T-helper 2 cell treated with Interferon-gamma antibody and Interleukin-4, amounts not matched to agents 100 ng/mL and 5 ng/mL, for 36 hours (primary cell): ENCODE measurements at regions not wholly inside any gene's neighbourhood (a gene's known extent, or its start where the extent isn't known, plus 50 kb on each side); places are given as distances from the start of the nearest gene placed in this dataset.

Experiments
- intact Hi-C: fragments of 100-400 bp; cut with micrococcal nuclease; formaldehyde crosslinking; loops from one replicate; pipeline ENCODE4 v1.15.1; 2023

DNA sequence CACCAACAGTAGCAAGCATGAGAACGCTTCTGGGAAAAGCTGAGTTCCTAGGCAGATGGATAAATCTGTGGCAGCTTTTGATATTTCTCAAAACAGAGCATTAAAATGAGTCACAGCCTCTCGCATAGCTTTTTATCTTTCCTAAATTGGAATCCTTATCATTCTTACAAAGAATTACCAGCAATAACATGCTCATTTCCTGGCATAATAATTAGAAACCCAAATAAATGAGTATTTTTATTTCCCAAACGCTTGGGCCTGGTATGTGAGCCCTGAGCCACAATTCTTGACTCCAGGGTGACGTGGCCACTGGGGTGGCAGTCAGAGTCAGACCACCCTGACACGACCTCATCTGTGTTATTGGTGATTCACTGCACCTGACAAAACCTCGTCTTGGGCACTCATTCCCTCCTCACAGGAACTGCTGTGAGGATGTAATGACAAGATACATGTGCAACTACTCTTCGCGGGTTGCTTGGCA, 210.7 kb downstream of the ARL4C start:
- intact Hi-C loops: loop anchor here (5.0 kb wide), 1 partner anchor 261 kb away; no protein-coding TSS in a partner anchor

DNA sequence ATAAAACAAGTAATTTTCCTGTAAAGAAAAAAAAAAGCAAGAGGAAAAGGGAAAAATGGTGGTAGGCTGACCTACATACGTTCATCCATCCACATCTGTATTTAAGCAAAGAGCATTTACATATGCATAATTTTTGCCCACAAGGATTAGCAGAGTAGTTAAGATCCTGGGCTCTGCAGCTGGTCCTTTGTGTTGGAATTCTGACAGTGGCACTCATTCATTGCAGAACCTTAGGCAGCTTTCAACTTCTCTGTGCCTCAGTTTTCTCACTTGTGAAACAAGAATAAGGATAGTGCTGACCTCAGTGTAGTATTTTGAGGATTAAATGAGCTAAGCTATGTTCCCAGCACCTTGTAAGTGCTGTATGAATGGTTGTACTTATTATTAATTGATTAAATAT, 211.3 kb downstream of the ARL4C start:
- intact Hi-C loops: loop anchor here (5.0 kb wide), 1 partner anchor 262 kb away; no protein-coding TSS in a partner anchor

DNA sequence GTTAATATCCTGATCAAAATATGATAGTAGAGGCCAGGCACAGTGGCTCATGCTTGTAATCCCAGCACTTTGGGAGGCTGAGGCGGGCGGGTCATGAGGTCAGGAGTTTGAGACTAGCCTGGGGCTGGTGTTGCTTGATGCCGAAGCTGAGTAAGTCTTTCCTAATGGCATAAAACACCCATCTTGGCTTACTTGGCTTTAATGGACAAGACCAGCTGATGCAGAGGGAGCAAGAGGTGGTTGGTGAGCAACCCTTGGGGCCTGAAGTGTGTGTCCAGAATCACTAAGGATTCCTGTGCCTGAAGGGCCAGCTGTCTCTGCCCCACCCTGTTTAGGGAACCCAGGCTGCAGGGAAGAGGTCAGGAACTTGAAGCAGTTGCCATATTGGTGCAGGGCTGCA, 217.2 kb downstream of the ARL4C start:
- intact Hi-C loops: loop anchor here (1.0 to 10.0 kb wide), 2 partner anchors 13 to 285 kb away; no protein-coding TSS in a partner anchor

DNA sequence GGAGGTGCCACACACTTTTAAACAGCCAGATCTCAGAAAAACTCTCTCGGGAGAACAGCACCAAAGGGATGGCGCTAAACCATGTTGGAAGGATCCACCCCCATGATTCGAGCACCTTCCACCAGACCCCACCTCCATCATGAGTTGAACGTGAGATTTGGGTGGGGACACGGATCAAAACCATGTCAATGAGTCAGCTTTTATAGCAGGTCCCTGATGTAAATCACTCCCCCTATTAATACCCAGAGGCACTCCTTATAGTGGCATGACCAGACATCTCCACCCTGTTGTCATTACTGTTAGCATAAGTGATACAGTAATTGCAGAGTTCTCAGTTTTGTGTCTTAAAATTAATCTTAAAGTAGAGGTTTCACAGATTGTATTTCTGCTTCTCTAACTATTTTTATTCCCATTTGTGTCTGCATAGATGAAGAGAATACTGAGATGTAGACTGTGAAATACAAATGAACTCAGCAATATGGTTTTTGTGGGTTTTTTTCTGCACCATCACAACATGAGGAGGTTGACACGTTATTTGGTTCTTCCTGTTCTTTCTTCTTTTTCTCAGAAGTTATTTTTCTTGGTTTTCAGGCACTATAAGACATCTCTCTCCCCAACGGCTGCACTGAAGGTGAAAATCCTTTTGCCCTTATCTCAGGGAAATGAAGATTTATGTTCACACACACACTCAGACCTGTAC, 218.2 kb downstream of the ARL4C start:
- intact Hi-C loops: loop anchor here (1.0 to 10.0 kb wide), 2 partner anchors 14 to 284 kb away; no protein-coding TSS in a partner anchor

DNA sequence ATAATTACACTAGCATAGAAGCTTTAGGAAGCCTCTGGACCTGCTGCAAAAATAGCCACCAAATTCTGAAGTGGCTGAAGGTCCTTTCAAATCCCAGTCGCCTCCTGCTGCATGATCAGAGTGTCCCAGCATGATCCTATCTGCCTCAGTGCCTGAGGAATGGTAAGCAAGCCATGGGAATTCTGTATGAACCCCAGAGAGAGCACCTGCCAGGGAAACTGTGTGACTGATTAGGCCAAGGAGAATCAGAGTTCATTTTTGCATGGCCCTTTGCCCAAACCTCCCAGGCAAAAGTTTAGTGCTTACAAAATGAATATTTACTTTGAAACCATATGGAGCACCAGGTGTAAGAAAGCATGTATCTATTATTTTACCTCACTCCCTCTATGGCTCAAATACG, 221.4 kb downstream of the ARL4C start:
- intact Hi-C loops: loop anchor here (10.0 kb wide), 1 partner anchor 281 kb away; no protein-coding TSS in a partner anchor

DNA sequence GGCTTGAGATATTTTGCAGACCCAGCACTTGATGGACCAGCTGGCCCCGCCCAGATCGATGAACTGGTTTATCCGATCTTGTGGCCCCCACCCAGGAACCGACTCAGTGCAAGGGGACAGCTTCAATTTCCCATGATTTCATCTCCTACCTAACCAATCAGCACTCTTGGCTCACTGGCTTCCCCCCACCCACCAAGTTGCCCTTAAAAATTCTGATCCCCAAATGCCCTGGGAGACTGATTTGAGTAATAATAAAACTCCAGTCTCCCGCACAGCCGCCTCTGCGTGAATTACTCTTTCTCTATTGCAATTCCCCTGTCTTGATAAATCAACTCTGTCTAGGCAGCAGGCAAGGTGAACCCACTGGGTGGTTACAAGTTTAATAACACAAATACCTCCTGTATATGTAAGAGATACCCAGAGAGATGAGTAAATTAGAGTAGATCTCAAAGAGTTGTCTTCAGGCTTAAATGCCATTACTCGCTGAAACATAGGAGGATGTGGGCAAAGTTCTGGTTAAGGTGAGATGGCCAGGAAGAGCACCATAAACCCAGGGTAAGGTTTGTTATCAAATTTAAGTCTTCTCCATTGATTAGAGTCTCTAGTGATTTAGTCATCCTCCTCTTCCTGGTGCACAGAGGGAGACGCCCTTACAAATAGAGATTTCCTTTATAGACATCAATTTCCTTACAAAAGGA, 222.8 kb downstream of the ARL4C start:
- intact Hi-C loops: loop anchor here (10.0 kb wide), 1 partner anchor 279 kb away; no protein-coding TSS in a partner anchor

DNA sequence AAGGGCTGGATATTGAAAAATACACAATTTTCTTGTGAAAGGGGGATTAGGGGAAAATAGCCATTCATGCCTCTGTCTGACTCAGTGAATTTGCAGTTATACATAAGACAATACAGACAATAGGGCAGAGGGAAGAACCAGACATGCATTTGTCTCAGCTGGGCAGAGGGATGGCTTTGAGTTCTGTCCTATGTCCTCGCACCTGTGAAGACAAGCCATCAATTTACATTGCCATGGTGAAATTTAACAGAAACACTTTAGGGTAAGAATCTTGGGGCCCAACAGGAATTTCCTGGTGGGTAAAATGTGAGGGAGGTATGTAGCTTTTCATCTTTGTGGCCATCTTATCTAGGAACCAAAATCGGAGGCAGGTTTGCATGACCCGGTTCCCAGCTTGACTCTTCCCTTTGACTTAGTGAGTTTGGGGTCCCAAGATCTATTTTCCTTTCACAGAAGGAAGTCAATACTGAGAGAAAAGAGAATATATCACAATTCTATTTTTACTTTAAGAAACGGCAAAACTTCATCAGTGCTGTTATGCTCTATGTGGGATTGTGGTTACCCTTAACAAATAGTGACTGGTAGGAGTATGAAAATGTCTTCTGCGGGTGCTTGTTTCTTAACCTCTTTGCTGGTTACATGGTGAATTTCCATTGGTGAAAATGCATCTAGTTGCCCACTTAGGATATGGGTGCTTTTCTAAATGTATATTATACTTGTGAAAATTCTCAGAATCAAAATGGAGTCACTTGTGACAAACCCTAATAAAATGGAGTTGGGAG, 221.8 kb downstream of the SPP2 start:
- intact Hi-C loops: loop anchor here (10.0 kb wide), 1 partner anchor 277 kb away; no protein-coding TSS in a partner anchor

DNA sequence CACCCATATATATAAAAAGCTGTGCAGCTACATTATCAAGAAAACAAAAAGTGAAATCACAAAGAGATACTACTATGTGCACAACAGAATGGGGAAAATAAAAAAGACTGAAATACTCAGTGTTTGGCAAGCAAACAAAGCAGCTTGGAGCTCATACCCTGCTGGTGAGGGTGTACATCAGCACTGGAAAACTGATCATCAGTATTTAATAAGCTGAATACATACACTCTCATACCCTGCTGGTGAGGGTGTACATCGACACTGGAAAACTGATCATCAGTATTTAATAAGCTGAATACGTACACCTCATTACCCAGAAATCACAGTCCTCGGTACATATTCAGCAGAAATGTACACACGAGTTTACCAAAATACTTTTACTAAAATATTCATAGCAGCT, 220.8 kb downstream of the SPP2 start:
- intact Hi-C loops: loop anchor here (10.0 kb wide), 1 partner anchor 277 kb away; no protein-coding TSS in a partner anchor

DNA sequence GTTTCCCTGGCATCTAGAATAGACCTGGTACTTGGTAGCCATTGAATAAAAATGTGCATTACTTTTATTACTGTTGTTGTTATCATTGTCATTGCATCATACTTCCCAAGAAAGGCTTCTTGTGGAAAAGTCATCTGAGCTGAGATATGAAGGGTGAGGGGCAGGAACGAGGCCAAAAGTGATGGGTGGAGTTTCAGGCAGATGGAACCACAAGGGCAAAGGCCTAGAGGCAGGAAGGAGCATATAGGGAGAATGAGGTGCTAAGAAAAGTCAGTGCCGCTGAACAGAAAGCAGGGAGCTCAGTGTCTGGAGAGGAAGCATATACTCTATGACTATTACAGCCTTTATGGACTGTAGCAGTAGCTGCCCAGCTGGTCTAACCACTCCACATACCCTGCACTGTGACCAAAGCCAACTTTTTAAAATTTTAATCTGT, 219.3 kb downstream of the SPP2 start:
- intact Hi-C loops: loop anchor here (10.0 kb wide), 1 partner anchor 275 kb away; no protein-coding TSS in a partner anchor

DNA sequence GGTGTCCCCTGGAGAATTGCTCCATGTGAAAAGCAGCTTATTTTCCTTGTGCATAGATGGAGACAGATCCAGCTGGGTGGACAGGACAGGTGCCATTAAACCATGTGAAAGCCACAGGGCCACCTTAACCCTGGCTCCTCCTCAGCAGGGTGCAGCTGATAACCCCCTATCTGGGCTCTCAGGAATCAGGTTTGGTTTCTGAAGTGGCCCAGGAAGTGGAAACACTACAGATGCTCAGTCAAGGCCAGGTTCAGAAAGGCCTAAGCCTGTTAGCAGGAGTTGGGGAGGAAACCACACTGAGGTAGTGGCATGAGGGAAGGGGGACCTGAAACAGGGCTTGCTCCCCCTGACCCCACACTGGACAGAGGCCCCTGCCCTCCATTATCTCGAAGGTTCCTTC, 217.0 kb downstream of the SPP2 start:
- intact Hi-C loops: no loop called here

DNA sequence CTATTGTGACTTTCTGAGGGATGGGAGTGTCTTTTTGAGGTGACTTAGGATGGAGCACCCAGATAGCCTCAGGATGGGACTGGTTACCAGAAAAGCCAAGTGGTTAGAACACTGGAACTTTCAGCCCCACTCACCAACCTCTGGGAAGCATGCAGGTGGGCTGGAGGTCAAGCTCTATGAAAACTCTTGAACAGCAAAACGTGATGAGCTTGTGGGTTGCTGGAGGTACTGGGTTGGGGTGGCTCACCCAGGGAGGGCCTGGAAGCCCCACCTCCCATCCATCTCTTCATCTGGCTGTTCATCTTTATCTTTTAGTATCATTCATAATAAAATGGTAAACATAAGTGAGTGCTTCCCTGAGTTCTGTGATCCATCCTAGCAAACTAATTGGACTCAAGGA, 216.4 kb downstream of the SPP2 start:
- intact Hi-C loops: no loop called here

DNA sequence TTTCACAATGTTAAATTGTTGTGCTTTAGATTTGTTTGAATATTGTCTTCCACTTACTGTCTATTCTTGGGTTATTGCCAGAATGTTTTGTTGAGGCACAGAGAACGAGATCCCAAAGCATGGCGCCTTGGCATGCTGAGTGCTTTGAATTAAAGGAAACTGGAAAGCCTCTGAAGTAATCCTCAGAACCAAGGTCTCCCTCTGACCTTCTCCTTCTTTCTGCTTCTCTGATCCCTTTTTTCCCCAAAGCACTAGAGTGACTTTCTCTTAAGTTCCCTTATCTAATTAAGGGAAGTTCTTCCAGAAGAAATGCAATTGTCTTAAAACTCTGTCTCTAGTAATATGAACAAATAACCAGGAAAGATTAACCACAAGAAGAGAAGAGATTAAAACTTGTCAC, 214.7 kb downstream of the SPP2 start:
- intact Hi-C loops: no loop called here

DNA sequence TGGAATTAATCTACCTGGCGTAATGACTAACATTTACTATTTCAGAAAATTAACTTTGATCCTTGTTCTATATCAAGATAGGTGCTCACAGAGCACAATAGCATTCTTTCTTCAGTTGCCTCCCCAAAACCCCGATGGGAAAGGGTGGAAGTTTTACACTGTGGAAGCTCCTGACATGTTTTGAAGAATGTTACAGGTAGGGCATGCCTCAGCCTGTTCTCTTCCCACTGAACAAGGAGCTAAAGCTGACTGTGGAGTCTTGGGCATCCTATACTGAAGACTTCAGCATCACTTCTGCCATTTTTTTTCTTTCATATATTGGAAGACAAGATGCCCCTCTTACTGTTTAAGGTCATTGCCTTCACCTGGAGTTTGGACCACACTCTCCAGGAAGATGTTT, 211.2 kb downstream of the SPP2 start:
- intact Hi-C loops: no loop called here

DNA sequence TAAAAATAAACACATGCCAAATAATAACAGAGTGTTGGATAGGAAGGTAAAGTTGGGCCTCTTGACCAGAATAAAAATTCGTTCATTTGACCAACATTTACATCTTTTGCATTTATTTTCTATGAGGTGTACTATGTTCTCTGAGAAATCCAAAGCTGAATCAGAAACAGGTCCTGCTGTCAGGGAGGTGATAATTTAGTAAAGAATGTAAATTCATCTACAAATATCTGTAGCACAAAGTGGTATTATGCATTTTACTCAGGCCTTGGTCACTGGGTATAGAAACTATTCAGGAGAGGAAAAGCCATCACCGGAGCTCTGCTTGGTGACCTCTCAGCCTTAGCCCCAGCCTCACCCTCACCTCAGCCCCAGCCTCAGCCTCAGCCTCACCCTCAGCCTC, 208.9 kb downstream of the SPP2 start:
- intact Hi-C loops: no loop called here

DNA sequence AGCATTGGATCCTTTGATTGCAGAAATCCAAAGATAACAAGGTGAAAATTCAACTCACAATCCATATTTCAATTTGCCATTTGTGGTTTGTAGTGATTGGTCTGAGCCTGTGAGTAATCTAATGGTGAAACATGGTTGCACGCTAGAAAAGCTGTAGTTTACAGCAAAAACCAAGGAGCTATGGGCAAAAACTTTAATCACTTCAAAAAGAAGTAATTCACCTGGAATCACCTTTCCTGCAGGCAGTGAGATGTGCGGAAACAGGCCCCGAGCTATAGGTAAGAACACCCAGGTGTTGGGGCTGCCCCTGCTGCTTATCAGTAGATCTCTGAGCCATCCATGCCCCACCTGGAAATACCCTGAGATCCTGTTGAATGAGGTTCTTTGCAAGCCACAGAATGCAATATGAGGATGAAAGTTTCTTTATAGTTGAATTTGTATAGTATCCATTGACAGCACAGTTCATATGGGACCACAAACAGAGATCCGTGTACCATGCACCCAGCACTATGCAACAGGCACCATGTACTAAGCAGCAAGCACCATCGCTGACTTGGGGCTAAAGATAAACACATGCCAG, 208.2 kb downstream of the SPP2 start:
- intact Hi-C loops: no loop called here

DNA sequence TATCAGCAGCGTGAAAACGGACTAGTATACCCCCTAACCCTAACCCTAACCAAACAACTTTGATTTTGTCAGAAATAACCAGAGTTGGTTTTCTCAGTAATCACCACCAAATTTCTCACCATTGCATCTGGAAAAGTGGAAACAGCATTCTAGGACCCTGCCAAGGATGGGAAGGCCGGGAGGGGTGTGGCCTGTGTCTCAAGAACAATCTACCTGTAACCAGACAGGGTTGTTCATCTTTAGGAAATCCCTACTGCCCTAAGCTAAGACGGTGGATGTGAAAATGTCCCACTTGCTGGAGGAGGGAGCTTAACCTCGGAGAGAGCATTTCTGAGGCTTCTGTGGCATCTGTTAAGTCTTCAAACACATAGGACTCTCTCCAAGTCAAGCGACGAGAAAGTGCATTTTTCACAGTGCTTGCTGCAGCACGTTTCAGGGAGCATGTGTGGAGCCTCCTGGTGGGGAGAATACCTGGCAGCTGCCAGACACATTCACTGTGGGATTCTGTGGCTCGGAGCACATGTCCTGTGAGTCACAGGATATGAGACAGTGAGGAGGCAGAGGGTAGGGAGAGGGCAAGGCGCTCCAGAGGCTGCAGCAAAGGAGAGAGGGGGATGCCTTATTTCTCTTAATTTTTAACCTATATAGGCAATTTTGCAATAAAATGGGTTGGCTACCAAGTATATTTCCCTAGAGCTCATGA, 207.5 kb downstream of the SPP2 start:
- intact Hi-C loops: no loop called here

DNA sequence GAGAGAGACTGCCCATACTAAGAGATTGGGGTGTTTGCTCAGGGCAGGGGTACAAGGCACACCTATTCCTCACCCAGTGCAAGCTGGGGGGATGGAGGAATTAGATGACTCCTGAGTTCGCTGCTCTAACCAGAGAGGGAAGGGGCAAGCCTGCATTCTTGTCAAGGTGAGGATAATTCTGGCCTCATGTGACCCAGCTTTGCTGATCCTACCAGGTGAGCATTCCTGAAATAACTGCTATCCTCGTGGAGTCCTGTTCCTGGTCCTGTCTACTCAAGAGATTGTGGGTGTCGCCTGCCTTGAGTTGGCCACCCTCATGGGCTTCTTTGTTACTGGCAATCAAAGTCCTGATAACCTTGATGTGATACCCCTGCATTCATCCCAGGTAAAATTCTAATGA, 206.0 kb downstream of the SPP2 start:
- intact Hi-C loops: no loop called here

DNA sequence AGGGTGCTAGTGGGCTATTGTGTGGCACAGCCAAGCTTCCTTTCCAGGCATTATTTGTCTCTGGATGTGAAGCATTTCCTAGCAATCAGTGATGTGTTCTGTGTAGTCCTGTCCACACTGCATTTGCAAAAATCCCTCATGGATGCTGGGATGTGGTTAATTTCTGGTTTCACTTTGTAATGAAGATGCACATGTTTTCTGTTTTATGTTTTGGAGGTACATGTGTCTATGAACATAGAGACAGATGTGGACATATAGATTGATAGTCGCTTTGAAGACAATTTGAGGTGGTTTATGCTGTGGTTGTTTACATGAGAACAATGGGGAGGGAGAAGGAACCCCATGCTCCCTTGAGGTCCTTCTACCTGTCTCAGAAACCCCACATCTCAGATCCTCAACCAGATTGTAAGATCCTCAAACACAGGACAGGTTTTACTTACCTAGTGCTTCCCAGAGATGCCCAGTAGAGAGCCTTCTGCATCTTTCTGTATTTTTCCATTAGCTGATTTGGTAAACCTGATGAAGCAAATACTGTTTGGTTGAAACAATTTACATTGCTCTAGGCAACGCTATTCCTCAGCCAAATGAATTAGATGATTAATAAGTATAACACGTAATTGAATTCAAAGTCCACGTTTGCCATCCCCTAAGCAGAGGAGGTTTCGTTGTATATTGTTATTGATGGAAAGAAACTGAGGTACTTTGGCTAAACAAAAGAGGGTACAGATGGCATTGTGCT, 204.4 kb downstream of the SPP2 start:
- intact Hi-C loops: no loop called here

DNA sequence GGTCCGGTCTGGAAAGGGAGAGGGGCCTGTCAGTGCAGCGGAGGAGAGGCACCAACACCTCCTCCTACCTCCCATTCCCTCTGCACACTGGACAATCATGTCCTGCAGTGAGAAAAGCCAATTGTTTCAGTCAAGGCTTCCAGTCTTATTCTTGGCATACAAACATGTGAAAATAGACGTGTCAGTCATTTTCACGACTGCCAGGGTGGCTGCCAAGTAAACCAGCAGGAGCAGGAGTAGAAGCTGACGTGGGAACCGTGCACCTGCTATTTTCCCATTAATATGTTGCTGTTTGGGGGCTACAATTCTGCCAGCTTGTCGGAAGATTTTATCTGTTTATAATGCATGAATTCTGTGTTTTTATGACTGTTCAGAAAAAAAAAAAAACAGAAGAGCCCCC, 202.3 kb downstream of the SPP2 start:
- intact Hi-C loops: no loop called here
